ENCODE measurements at regions not wholly inside any gene's neighbourhood (a gene's known extent, or its start where the extent isn't known, plus 50 kb on each side); places are given as distances from the start of the nearest gene placed in this dataset.
"Not testable (repeated sequence)": the region's sequence is repeated elsewhere in the genome, so short reads cannot be mapped to it uniquely, and the experiment has no call there.

DNA sequence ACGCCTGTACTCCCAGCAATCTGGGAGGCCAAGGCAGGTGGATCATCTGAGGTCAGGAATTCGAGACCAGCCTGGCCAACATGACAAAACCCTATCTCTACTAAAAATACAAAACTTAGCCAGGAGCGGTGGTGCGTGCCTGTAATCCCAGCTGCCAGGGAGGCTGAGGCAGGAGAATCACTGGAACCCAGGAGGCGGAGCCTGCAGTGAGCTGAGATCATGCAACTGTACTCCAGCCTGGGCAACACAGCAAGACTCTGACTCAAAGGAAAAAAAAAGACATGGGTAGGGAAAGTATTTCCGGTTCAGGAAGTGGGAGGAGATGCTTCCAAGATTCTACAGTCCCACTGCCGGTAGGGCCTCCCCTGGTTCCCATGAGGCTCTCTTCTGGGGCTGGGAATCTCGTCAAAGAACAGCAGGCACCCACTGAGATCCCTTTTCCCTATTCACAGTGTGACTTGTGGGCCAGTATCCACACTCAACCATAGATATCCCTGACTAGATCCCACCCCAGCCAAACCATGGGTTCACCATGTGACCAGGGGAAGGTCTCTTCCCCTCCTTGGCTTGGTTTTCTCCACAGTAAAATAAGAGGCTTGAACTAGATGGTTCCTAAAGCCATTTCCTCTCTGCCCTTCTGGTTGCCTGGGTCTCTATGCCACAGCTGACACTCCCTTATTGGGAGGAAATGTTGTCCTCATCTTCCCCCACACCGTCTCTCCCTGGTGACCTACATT, 443.3 kb downstream of the BUD13 start:
- Histone ChIP-seq H3K9me3 (ENCODE audit: control insufficient read depth, insufficient read depth, low read length) (peaks cover 3% of the 10 kb centered on the region; the same call in 1 of the 2 replicates), H3K27ac (ENCODE audit: low read depth, low read length) (no peak overlapping the region), H3K27me3 (ENCODE audit: control insufficient read depth, insufficient read depth, low read length) (no peaks in the 10 kb centered on the region), H3K4me3 (ENCODE audit: low read depth, low read length) (no peak overlapping the region)
- POLR2A ChIA-PET: no interaction called here
- TF ChIP-seq, protein P1, sequence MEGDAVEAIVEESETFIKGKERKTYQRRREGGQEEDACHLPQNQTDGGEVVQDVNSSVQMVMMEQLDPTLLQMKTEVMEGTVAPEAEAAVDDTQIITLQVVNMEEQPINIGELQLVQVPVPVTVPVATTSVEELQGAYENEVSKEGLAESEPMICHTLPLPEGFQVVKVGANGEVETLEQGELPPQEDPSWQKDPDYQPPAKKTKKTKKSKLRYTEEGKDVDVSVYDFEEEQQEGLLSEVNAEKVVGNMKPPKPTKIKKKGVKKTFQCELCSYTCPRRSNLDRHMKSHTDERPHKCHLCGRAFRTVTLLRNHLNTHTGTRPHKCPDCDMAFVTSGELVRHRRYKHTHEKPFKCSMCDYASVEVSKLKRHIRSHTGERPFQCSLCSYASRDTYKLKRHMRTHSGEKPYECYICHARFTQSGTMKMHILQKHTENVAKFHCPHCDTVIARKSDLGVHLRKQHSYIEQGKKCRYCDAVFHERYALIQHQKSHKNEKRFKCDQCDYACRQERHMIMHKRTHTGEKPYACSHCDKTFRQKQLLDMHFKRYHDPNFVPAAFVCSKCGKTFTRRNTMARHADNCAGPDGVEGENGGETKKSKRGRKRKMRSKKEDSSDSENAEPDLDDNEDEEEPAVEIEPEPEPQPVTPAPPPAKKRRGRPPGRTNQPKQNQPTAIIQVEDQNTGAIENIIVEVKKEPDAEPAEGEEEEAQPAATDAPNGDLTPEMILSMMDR (IDR thresholded peaks at IDR 0.05; ENCODE audit: low read depth, low read length): no peak
- CTCF ChIA-PET: no interaction called here
- DNase-seq (ENCODE audit: low read depth, low spot score): no peak

DNA sequence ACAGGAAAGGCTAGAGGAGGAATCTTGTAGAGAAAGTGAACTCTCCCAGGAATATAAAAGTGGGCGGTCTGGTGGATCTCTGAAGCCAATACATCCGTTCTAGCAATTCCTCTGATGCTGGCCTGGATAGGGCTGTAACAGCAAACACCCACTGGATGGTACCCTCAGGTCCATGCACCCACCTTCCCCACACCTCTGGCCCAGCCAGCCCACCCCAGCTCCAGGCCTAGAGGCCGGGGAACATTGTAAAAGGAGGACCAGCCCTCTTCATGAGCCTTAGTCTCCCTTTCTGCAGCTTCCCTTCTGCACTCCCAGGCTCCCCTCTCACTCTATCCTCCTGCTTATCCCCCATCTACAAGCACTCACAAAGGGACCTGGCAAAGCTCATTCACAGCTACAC, 443.9 kb downstream of the BUD13 start:
- ChIA-PET POLR2A (no interaction called here), CTCF (no interaction called here)
- H3K27ac ChIP-seq (ENCODE audit: low read depth, low read length): no peak overlapping the region
- no peak for DNase-seq (ENCODE audit: low read depth, low spot score)
- no peak overlapping the region for H3K4me3 ChIP-seq (ENCODE audit: low read depth, low read length)
- TF ChIP-seq, protein P1 (IDR thresholded peaks at IDR 0.05; ENCODE audit: low read depth, low read length): no peak
- peaks cover 3% of the 10 kb centered on the region; the same call in 1 of the 2 replicates for H3K9me3 ChIP-seq (ENCODE audit: control insufficient read depth, insufficient read depth, low read length)
- no peaks in the 10 kb centered on the region for H3K27me3 ChIP-seq (ENCODE audit: control insufficient read depth, insufficient read depth, low read length)

DNA sequence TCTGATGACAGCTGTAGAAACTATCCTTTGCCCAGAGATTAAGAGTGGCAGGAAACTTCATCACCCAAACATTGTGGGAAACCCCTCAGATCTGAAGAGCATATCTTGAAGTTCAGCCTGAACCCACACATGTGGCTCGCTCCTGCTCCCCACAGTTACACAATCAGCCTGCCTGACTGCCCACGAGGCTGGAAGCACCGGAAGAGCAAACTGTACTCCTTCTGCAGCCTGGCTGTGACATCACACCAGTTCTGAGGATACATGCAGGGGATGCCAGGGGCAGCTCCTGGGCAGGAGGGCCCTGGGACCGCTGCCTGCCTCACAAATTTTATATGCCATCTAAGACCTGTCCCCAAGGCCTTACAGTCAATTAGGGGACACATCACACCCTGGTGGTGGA, 444.4 kb downstream of the BUD13 start:
- ChIA-PET CTCF (no interaction called here), POLR2A (no interaction called here)
- H3K4me3 ChIP-seq (ENCODE audit: low read depth, low read length): no peak overlapping the region

DNA sequence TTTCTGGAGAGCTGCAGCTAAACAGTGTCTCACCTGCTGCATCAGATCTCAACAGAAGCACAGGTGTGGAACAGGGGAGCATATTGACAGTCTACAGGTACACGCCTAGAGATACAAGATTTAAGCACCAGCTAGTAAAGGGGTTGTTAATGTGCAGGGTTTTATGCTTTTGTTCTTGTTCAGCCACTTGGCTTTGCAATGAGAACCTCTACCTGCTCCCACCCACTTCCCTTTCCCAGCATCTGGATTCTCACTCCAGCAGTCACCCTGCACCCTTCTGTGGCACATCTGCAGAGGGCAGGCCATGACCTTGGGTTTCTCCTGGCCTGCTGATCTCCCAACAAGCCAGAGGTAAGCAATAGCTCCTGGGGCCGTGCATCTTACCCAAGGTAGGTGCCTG, 446.6 kb downstream of the BUD13 start:
- POLR2A ChIA-PET: no interaction called here
- H3K9me3 ChIP-seq (ENCODE audit: control insufficient read depth, insufficient read depth, low read length): peaks cover 3% of the 10 kb centered on the region; the same call in 1 of the 2 replicates
- TF ChIP-seq, protein P1 (IDR thresholded peaks at IDR 0.05; ENCODE audit: low read depth, low read length): no peak
- CTCF ChIA-PET: no interaction called here
- DNase-seq (ENCODE audit: low read depth, low spot score): no peak
- H3K27me3 ChIP-seq (ENCODE audit: control insufficient read depth, insufficient read depth, low read length): no peaks in the 10 kb centered on the region
- no peak overlapping the region for H3K27ac ChIP-seq (ENCODE audit: low read depth, low read length)
- H3K4me3 ChIP-seq (ENCODE audit: low read depth, low read length): no peak overlapping the region

More for the DNA sequence above, 444.4 kb downstream of the BUD13 start:
- Histone ChIP-seq H3K27ac (ENCODE audit: low read depth, low read length) (no peak overlapping the region), H3K9me3 (ENCODE audit: control insufficient read depth, insufficient read depth, low read length) (peaks cover 3% of the 10 kb centered on the region; the same call in 1 of the 2 replicates), H3K27me3 (ENCODE audit: control insufficient read depth, insufficient read depth, low read length) (no peaks in the 10 kb centered on the region)
- DNase-seq (ENCODE audit: low read depth, low spot score): no peak
- TF ChIP-seq, protein P1 (IDR thresholded peaks at IDR 0.05; ENCODE audit: low read depth, low read length): no peak

DNA sequence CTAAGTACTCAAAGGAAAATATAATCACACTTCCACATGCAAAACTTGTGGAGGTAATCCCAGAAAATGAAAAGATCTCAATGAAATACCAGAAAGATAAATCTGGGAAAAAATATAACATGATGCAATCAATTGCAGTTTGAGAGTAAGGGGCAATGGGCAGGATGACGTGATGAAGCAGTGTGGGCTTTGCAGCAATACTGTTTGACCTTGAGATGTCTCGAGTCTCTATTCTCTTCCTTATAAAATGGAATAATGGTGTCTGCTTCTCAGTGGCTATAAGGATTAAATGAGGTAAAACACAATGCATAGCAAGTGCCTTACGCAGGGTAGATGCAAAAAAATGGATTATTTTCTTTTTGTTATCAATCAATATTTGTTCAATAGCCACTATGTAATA, 447.5 kb downstream of the BUD13 start:
- CTCF ChIA-PET: no interaction called here

DNA sequence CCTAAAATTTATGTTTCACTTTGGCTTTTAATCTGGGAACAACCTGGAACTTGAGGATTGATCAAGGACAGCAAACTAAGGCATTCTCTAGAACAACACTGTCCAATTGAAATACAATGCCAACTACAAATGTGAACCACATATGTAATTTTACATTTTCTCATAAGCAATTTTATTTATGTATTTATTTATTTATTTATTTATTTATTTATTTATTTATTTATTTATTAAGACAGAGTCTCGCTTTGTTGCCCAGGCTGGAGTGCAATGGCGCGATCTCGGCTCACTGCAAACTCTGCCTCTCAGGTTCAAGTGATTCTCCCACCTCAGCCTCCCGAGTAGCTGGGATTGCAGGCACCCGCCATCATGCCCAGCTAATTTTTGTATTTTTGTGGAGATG, 448.7 kb downstream of the BUD13 start:
- H3K27ac ChIP-seq (ENCODE audit: low read depth, low read length); H3K27me3 ChIP-seq (ENCODE audit: control insufficient read depth, insufficient read depth, low read length); POLR2A ChIA-PET; CTCF ChIA-PET; H3K9me3 ChIP-seq (ENCODE audit: control insufficient read depth, insufficient read depth, low read length); H3K4me3 ChIP-seq (ENCODE audit: low read depth, low read length); DNase-seq (ENCODE audit: low read depth, low spot score): not testable (repeated sequence)

More for the DNA sequence above, 447.5 kb downstream of the BUD13 start:
- Histone ChIP-seq H3K27ac (ENCODE audit: low read depth, low read length) (no peak overlapping the region), H3K9me3 (ENCODE audit: control insufficient read depth, insufficient read depth, low read length) (no peaks in the 10 kb centered on the region), H3K4me3 (ENCODE audit: low read depth, low read length) (no peak overlapping the region), H3K27me3 (ENCODE audit: control insufficient read depth, insufficient read depth, low read length) (no peaks in the 10 kb centered on the region)
- DNase-seq (ENCODE audit: low read depth, low spot score): no peak
- POLR2A ChIA-PET: no interaction called here
- TF ChIP-seq, protein P1 (IDR thresholded peaks at IDR 0.05; ENCODE audit: low read depth, low read length): no peak
